ENCODE measurements at regions not wholly inside any gene's neighbourhood (a gene's known extent, or its start where the extent isn't known, plus 50 kb on each side); places are given as distances from the start of the nearest gene placed in this dataset.

- TF ChIP-seq MAX (IDR thresholded peaks at IDR 0.05; ENCODE audit: low read depth, low read length) (no peak), CTCF (IDR thresholded peaks at IDR 0.05; ENCODE audit: low read depth, low read length) (no peak)
Observed at GRCh38 chr5:162334944-162335343, 267.4 kb downstream of the GABRG2 start.

All from NB4 (cell line).